K562 (cell line): ENCODE measurements at regions not wholly inside any gene's neighbourhood (a gene's known extent, or its start where the extent isn't known, plus 50 kb on each side); places are given as distances from the start of the nearest gene placed in this dataset.

ENCODE experiments used
- THRAP3 ChIP-seq: fragments of 450-650 bp; IDR thresholded peaks from 2 replicates; pipeline ENCODE4 v1.6.1; 2016; ENCODE audit warnings: mild to moderate bottlenecking, inconsistent platforms, borderline replicate concordance
- ZBTB40 ChIP-seq, 2 experiments: fragments of 450-650 bp in 1 of 2; sonication (generic) in 1 of 2; formaldehyde crosslinking in 1 of 2; IDR thresholded peaks; 2 replicates each; pipeline versions ENCODE4 v1.7.1 to v1.9.0; 2016 to 2022; ENCODE audit warnings: inconsistent platforms in 1 of 2, mild to moderate bottlenecking in 1 of 2, missing genetic modification reagents in 1 of 2

- TF ChIP-seq ZBTB40 (IDR thresholded peaks at IDR 0.05) (no peak), ZBTB40 (CRISPR knock-in tag; IDR thresholded peaks at IDR 0.05) (no peak), THRAP3 (no peak)
Measured at GRCh38 chr4:138063581-138063980, 178.6 kb downstream of the SLC7A11 start (continued).
